ENCODE measurements at regions not wholly inside any gene's neighbourhood (a gene's known extent, or its start where the extent isn't known, plus 50 kb on each side); places are given as distances from the start of the nearest gene placed in this dataset.

DNA sequence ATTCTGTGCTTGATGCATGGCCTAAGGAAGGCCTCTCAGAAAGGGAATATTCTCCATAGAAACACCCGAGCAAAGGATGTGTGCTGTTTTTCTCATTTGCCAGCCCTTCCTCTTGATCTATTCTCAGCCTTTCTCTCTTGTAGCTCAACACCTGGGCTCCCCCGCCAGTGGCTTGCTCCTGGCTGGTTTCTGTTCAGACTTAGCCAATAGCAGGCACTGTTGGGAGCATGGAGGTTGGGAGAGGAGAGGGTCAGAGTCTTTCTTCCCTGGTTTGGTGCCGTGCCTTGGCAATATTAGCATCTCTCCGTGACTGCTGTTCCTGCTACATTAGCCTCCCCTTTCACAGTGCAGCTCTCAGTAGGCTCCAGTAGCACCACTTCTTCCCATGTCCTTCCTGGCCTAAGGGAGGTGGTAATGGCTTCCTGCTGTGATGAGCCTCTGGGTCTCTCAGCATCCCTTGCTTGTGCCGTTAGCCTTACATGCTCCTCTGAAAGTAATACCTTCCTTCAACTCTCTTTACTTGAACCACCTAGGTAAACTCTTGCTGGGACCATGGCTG, 269.7 kb upstream of the GAS1 start:
- in situ Hi-C loops (cut with HindIII; ENCODE audit: low sequenced_read_pairs) = no loop called here
- TF ChIP-seq, protein P1, sequence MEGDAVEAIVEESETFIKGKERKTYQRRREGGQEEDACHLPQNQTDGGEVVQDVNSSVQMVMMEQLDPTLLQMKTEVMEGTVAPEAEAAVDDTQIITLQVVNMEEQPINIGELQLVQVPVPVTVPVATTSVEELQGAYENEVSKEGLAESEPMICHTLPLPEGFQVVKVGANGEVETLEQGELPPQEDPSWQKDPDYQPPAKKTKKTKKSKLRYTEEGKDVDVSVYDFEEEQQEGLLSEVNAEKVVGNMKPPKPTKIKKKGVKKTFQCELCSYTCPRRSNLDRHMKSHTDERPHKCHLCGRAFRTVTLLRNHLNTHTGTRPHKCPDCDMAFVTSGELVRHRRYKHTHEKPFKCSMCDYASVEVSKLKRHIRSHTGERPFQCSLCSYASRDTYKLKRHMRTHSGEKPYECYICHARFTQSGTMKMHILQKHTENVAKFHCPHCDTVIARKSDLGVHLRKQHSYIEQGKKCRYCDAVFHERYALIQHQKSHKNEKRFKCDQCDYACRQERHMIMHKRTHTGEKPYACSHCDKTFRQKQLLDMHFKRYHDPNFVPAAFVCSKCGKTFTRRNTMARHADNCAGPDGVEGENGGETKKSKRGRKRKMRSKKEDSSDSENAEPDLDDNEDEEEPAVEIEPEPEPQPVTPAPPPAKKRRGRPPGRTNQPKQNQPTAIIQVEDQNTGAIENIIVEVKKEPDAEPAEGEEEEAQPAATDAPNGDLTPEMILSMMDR (IDR thresholded peaks at IDR 0.05; ENCODE audit: low read depth, low read length, missing control alignments) = no peak
- H3K4me3 ChIP-seq (ENCODE audit: low read depth, low read length) = no peak overlapping the region
- DNase-seq (ENCODE audit: low read depth) = no peak

DNA sequence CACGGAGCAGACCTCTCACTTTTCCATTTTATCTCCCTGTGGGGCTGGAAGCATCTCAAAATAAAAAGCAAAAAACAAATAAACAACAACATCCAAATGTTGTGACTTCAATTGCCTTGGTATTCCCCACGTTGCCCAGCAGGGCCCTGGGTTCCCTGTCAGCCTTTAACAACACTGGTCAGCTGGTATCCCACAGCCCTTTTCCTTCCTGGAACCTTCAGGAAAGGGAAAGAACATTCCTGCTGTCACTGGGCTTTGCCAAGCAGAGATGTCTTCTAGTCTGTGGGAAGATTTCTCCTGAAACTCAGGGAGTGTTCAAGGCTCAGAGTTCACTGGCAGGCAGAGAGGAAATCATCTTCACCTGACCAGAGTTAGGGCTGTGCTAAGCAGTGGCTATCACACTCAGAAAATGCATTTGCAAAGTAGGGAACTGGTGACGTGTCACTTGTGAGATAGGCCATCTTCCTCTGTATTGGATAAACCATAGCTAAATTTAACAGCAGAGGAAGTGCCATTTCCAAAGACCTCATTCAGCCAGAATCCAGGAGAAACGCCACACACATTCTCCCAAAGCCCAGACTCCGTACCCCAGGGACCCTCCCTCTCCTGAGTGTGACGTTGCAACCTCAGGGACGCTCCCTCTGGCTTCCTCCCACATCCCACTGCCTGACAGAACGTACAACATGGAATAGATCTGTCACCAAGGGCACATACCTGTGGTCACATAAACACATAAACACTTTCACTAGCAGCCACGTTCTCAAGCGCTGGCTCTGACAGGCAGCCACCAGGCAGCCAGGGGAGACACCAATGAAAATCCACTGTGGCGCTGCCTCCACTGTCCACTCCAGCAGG, 274.0 kb upstream of the DAPK1 start:
- peak; percentile 22 for DNase-seq (ENCODE audit: low read depth)
- in situ Hi-C loops (cut with HindIII; ENCODE audit: low sequenced_read_pairs) = no loop called here
- TF ChIP-seq, protein P1 (IDR thresholded peaks at IDR 0.05; ENCODE audit: low read depth, low read length, missing control alignments) = no peak
- no peak overlapping the region for H3K4me3 ChIP-seq (ENCODE audit: low read depth, low read length)

DNA sequence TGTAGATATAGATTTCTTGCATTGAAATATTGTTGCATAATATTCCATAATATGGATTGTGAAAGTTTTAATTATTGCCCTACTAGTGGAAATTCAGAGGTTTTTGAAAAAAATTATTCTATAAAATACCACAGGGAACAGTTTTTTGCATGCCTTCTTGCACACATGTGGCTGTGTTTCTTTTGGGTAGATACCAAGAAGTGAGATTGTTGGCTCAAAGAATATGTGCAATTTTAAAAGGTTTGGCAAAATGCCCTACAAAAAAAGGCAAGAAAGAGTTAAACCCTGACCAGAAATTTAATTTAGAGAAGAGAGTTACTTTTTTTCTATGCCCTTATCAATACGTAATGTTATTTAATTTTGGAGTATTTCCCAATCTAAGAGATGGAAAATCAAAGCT, 270.8 kb upstream of the DAPK1 start:
- in situ Hi-C loops (cut with HindIII; ENCODE audit: low sequenced_read_pairs) = no loop called here
- TF ChIP-seq, protein P1 (IDR thresholded peaks at IDR 0.05; ENCODE audit: low read depth, low read length, missing control alignments) = no peak
- H3K4me3 ChIP-seq (ENCODE audit: low read depth, low read length) = no peak overlapping the region
- peak; percentile 15 for DNase-seq (ENCODE audit: low read depth)

DNA sequence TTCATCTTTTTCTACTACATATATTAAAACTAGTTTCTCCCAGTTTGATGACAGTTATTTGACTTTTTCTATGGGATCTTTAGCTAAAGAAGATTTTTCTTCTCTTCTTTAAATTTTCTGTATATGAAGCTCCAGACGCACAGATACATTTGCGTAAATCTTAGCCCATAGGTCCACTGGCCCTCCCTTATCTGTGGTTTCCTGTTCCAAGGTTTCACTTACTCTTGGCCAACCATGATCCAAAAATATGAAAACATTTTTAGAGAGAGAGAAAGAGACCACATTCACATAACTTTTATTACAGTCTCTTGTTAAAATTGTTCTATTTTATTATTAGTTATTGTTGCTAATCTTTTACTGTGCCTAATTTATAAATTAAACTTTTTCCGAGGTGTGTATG, 270.2 kb upstream of the DAPK1 start:
- no peak for DNase-seq (ENCODE audit: low read depth)
- no peak overlapping the region for H3K4me3 ChIP-seq (ENCODE audit: low read depth, low read length)
- in situ Hi-C loops (cut with HindIII; ENCODE audit: low sequenced_read_pairs) = no loop called here
- TF ChIP-seq, protein P1 (IDR thresholded peaks at IDR 0.05; ENCODE audit: low read depth, low read length, missing control alignments) = no peak

DNA sequence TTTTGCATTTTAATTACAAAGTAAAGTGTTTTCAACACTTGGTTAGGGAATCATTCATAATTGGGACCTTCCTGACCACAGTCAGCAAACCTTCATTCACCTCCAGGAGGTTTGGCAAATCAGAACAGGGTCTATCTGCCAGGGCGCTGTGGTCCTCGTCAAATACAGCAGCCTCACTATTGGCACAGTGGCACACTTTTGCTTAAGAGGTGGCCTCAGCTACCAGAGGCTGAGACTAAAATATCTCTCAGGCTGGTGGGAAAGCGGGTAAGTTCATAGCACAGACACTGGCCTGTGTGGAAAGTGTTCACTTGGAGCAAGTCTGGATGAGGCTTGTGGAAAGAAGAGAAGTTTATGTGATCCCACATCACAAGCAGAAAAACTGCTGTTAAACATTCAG, 268.6 kb upstream of the DAPK1 start:
- no peak for DNase-seq (ENCODE audit: low read depth)
- H3K4me3 ChIP-seq (ENCODE audit: low read depth, low read length) = no peak overlapping the region
- TF ChIP-seq, protein P1 (IDR thresholded peaks at IDR 0.05; ENCODE audit: low read depth, low read length, missing control alignments) = no peak
- in situ Hi-C loops (cut with HindIII; ENCODE audit: low sequenced_read_pairs) = no loop called here

DNA sequence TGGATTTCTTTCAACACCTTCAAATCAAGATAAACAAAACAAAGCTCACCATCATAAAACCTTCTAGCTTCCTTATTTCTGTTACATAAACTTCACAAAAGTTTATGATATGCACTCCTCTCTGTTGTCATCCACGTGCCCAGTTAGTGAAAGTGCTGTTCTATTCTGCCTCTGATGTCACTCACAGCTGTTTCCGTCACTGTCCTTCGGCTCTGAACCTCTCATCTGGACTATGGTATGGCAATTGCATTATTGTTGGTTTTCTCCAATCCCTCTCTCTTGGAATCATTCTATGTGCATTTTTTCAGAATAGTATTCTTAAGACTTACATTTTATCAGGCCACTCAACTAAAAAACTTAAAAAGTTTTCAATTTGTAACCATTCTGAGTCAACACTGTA, 264.2 kb upstream of the DAPK1 start:
- H3K4me3 ChIP-seq (ENCODE audit: low read depth, low read length) = no peak overlapping the region
- in situ Hi-C loops (cut with HindIII; ENCODE audit: low sequenced_read_pairs) = no loop called here
- TF ChIP-seq, protein P1 (IDR thresholded peaks at IDR 0.05; ENCODE audit: low read depth, low read length, missing control alignments) = no peak
- no peak for DNase-seq (ENCODE audit: low read depth)

All from astrocyte of the cerebellum (primary cell).